ENCODE measurements at regions not wholly inside any gene's neighbourhood (a gene's known extent, or its start where the extent isn't known, plus 50 kb on each side); places are given as distances from the start of the nearest gene placed in this dataset.

- DNase-seq = no peak
Observed at GRCh38 chr2:234438305-234438977, 58.4 kb downstream of the ARL4C start.

GRCh38 chr2:234437642-234438304, 59.1 kb downstream of the ARL4C start:
- no peak for DNase-seq

- no peak for DNase-seq
Observed at GRCh38 chr2:234436482-234436837, 60.4 kb downstream of the ARL4C start.

- DNase-seq = no peak
Observed at GRCh38 chr2:234435836-234436481, 60.9 kb downstream of the ARL4C start.

- no peak for DNase-seq
Observed at GRCh38 chr2:234433201-234433600, 63.7 kb downstream of the ARL4C start.

- no peak for DNase-seq
Observed at GRCh38 chr2:234430871-234431270, 66.0 kb downstream of the ARL4C start.

GRCh38 chr2:234429265-234429664, 67.6 kb downstream of the ARL4C start:
- DNase-seq = no peak

- DNase-seq = peak; percentile 18
Observed at GRCh38 chr2:234427081-234428061, 69.5 kb downstream of the ARL4C start.

GRCh38 chr2:234426616-234427015, 70.3 kb downstream of the ARL4C start:
- no peak for DNase-seq

- peak; percentile 54 for DNase-seq
Observed at GRCh38 chr2:234425639-234426603, 71.0 kb downstream of the ARL4C start.

- DNase-seq = no peak
Observed at GRCh38 chr2:234423884-234424283, 73.0 kb downstream of the ARL4C start.

- DNase-seq = peak; percentile 62
Observed at GRCh38 chr2:234422981-234423431, 73.9 kb downstream of the ARL4C start.

GRCh38 chr2:234422273-234422732, 74.6 kb downstream of the ARL4C start:
- DNase-seq = no peak

GRCh38 chr2:234420408-234420807, 76.5 kb downstream of the ARL4C start:
- DNase-seq = no peak

- no peak for DNase-seq
Observed at GRCh38 chr2:234419726-234420125, 77.2 kb downstream of the ARL4C start.

- no peak for DNase-seq
Observed at GRCh38 chr2:234415706-234416105, 81.2 kb downstream of the ARL4C start.

- DNase-seq = no peak
Observed at GRCh38 chr2:234414596-234414995, 82.3 kb downstream of the ARL4C start.

- no peak for DNase-seq
Observed at GRCh38 chr2:234412726-234413125, 84.2 kb downstream of the ARL4C start.

- no peak for DNase-seq
Observed at GRCh38 chr2:234411793-234412192, 85.1 kb downstream of the ARL4C start.

GRCh38 chr2:234410526-234410925, 86.4 kb downstream of the ARL4C start:
- DNase-seq = no peak

- DNase-seq = no peak
Observed at GRCh38 chr2:234409590-234409989, 87.3 kb downstream of the ARL4C start.

GRCh38 chr2:234406085-234406484, 90.8 kb downstream of the ARL4C start:
- DNase-seq = no peak

Measured in stimulated activated CD4-positive, alpha-beta T cell treated with anti-CD3 and anti-CD28 coated beads, Interleukin-1b, Interleukin-23, amount 100 ng/mL, for 48 hours (primary cell).